ENCODE measurements at regions not wholly inside any gene's neighbourhood (a gene's known extent, or its start where the extent isn't known, plus 50 kb on each side); places are given as distances from the start of the nearest gene placed in this dataset.

DNA sequence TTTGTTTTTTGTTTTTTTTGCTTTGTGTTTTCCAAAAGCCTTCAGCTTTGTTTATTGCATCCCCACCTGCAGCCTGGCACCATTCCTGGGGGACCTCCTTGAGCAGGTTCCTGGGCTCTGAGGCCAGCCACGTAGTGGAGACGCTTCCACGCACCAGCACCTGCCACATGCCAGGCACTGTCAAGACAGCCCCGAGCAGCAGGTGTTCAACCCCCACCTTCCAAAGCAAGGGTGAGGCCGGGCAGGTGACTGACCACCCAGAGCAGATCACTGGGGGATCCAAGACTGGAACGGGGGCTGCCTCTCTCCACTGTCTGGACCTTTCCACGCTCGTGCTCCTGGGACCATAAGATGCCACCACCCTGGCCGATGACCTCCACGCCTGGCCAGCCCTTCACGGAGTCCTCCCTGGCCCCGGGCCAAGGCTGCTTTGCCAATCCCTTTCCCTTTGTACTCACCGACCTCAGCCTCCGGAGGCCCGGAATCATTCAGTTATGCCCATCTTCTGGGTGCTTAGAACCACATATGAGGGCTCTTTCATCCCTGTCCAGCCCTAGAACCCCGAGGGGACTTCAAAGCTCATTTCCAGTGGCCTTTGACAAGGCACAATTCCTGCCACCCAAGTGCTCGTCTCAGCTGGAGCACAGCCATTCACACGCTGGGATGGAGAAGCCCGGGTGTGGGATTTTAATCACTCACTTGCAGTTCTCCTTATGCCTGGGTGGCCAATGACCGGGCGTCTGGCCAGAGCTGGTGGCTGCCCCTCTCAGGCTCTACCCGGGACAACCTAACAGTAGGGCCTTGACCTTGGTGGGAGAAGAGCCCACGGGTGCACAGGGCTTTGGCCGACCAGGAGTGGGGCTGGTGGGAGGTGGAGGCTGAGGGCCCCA is 330.8 kb downstream of the NPHP4 start:
- Histone ChIP-seq H3K4me3 (ENCODE audit: low read depth, low read length) (no peak overlapping the region), H3K9me3 (ENCODE audit: control insufficient read depth, insufficient read depth, low read depth, low read length) (peaks cover 12% of the 10 kb centered on the region; the same call in 1 of the 2 replicates), H3K4me1 (ENCODE audit: control insufficient read depth, insufficient read depth, low read length) (peaks cover 7% of the 10 kb centered on the region; the same call in 1 of the 2 replicates), H3K9ac (ENCODE audit: low read length) (no peak overlapping the region), H3K27ac (ENCODE audit: low read depth, low read length) (no peak overlapping the region), H3K27me3 (ENCODE audit: control insufficient read depth, insufficient read depth, low read length) (0 out of 2 replicates have a peak, but pooled peaks cover 3% of the 10 kb centered on the region), H3K36me3 (ENCODE audit: control insufficient read depth, insufficient read depth, low read length) (no peaks in the 10 kb centered on the region)

DNA sequence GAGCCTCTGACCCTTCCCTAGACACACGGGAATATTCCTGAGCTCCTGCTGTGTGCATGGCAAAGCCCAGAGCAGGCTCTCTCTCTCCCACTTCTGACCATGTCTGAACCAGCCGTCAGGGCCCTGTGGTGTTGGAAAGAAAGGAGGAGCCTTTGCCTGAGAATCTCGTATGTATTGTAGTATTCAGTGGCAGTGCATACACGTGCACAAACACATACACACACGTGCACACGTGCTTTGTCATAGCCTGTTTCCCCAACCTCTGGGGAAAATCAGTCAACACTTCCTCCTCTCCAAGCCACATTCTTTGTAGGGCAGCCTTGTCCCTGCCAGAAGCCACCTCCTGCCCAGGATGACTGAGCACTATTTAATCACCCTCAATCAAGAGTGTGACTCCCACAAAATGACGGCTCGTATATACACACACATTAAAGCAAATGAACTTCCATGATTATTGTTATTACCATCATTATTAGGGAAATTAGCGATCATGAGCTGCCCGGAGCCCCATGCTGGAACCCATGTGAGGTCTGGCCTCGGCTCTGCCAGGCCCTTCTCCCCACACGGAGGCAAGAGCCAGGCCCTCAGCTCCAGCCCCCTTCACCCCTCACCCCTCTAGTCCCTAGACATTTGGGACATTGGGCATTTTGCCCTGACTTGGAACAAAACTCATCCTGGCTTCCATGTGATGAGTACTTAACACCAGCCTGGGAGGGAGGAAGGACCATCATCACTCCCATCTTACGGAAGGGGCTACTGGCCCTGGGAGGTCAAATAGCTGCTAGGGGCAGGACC is 331.9 kb downstream of the NPHP4 start:
- H3K36me3 ChIP-seq (ENCODE audit: control insufficient read depth, insufficient read depth, low read length) = no peaks in the 10 kb centered on the region
- H3K4me3 ChIP-seq (ENCODE audit: low read depth, low read length) = no peak overlapping the region
- H3K4me1 ChIP-seq (ENCODE audit: control insufficient read depth, insufficient read depth, low read length) = peaks cover 7% of the 10 kb centered on the region; the same call in 1 of the 2 replicates
- H3K9me3 ChIP-seq (ENCODE audit: control insufficient read depth, insufficient read depth, low read depth, low read length) = 0 out of 2 replicates have a peak, but pooled peaks cover 6% of the 10 kb centered on the region
- no peak overlapping the region for H3K9ac ChIP-seq (ENCODE audit: low read length)
- H3K27ac ChIP-seq (ENCODE audit: low read depth, low read length) = no peak overlapping the region
- 0 out of 2 replicates have a peak, but pooled peaks cover 3% of the 10 kb centered on the region for H3K27me3 ChIP-seq (ENCODE audit: control insufficient read depth, insufficient read depth, low read length)

DNA sequence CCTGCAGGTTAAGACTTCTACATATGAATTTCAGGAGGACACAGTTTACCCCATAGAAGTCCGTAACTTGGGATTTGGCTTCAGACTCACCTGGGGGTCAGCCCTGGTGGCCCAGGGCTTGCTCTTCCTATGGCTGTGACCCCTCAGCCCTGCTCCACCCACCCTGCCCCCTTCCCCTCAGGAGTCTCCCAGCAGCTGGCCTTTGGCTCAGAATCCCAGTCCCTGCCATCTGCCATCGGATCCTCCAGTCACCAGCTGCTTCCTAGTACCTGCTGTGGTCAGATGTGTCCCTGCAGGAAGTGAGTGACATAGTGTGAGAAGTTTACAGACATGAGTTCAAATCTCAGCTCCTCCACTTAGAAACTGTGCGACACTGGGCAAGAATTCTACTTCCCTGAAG is 332.6 kb downstream of the NPHP4 start:
- H3K9ac ChIP-seq (ENCODE audit: low read length) = no peak overlapping the region
- H3K27me3 ChIP-seq (ENCODE audit: control insufficient read depth, insufficient read depth, low read length) = 0 out of 2 replicates have a peak, but pooled peaks cover 3% of the 10 kb centered on the region

DNA sequence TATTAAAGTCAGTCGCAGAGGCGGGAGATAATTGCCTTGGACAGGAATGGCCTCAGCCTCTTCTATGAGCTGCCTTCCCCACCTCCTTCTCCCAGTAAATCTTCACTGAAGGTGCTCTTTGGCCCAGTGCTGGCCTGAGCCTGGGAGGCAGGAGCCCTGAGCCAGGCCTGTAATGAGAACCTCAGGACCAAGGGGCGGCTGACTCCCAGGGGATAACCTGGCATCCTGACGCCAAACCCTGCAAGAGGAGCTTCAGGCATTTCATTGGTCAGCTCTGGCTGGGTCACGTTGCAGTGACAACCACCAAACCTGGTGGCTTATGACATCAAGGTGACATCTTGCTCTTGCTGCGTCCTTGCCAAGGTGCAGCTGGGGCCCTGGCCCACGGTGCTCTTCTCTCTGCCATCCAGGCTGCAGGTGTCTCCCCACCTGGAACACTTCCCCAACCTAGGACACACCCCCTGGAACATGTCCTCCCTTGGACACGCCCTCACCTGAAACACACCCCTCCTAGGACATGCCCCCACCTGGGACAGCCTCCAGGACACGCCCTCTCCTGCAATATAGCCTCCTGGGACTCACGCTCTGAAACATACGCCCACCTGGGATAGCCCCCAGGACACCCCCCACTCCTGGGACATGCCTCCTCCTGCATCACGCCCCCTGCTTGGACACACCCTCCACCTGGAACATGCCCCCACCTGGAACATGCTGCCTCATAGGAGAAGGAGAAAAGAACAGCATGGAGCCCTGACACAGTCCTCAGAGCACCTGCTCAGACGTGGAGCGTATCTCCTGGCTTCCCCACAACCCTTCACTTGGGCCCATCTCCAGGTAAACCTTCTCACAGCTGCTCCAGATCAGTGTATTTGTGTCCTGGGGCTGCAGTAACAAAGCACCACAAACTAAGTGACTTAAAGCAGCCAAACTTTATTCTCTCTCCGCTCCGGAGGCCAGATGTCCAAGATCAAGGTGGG is 333.6 kb downstream of the NPHP4 start:
- Histone ChIP-seq H3K36me3 (ENCODE audit: control insufficient read depth, insufficient read depth, low read length) (no peaks in the 10 kb centered on the region), H3K27ac (ENCODE audit: low read depth, low read length) (no peak overlapping the region), H3K27me3 (ENCODE audit: control insufficient read depth, insufficient read depth, low read length) (0 out of 2 replicates have a peak, but pooled peaks cover 3% of the 10 kb centered on the region), H3K4me3 (ENCODE audit: low read depth, low read length) (no peak overlapping the region), H3K9me3 (ENCODE audit: control insufficient read depth, insufficient read depth, low read depth, low read length) (0 out of 2 replicates have a peak, but pooled peaks cover 6% of the 10 kb centered on the region), H3K9ac (ENCODE audit: low read length) (no peak overlapping the region), H3K4me1 (ENCODE audit: control insufficient read depth, insufficient read depth, low read length) (peaks cover 7% of the 10 kb centered on the region; the same call in 1 of the 2 replicates)

More for the DNA sequence above, 332.6 kb downstream of the NPHP4 start:
- H3K4me3 ChIP-seq (ENCODE audit: low read depth, low read length) = no peak overlapping the region
- 0 out of 2 replicates have a peak, but pooled peaks cover 6% of the 10 kb centered on the region for H3K9me3 ChIP-seq (ENCODE audit: control insufficient read depth, insufficient read depth, low read depth, low read length)
- H3K36me3 ChIP-seq (ENCODE audit: control insufficient read depth, insufficient read depth, low read length) = no peaks in the 10 kb centered on the region
- peaks cover 7% of the 10 kb centered on the region; the same call in 1 of the 2 replicates for H3K4me1 ChIP-seq (ENCODE audit: control insufficient read depth, insufficient read depth, low read length)
- H3K27ac ChIP-seq (ENCODE audit: low read depth, low read length) = no peak overlapping the region

- Histone ChIP-seq H3K9ac (ENCODE audit: low read length) (no peak overlapping the region), H3K36me3 (ENCODE audit: control insufficient read depth, insufficient read depth, low read length) (no peaks in the 10 kb centered on the region), H3K27ac (ENCODE audit: low read depth, low read length) (no peak overlapping the region), H3K27me3 (ENCODE audit: control insufficient read depth, insufficient read depth, low read length) (no peaks in the 10 kb centered on the region), H3K9me3 (ENCODE audit: control insufficient read depth, insufficient read depth, low read depth, low read length) (0 out of 2 replicates have a peak, but pooled peaks cover 6% of the 10 kb centered on the region), H3K4me3 (ENCODE audit: low read depth, low read length) (no peak overlapping the region), H3K4me1 (ENCODE audit: control insufficient read depth, insufficient read depth, low read length) (peaks cover 4% of the 10 kb centered on the region; the same call in 1 of the 2 replicates)
Measured at GRCh38 chr1:5651964-5652821, 340.0 kb downstream of the NPHP4 start.

GRCh38 chr1:5651473-5651872 is 340.8 kb downstream of the NPHP4 start:
- Histone ChIP-seq H3K27ac (ENCODE audit: low read depth, low read length) (no peak overlapping the region), H3K4me1 (ENCODE audit: control insufficient read depth, insufficient read depth, low read length) (peaks cover 11% of the 10 kb centered on the region; the same call in 1 of the 2 replicates), H3K27me3 (ENCODE audit: control insufficient read depth, insufficient read depth, low read length) (no peaks in the 10 kb centered on the region), H3K9ac (ENCODE audit: low read length) (no peak overlapping the region), H3K36me3 (ENCODE audit: control insufficient read depth, insufficient read depth, low read length) (no peaks in the 10 kb centered on the region), H3K9me3 (ENCODE audit: control insufficient read depth, insufficient read depth, low read depth, low read length) (0 out of 2 replicates have a peak, but pooled peaks cover 2% of the 10 kb centered on the region), H3K4me3 (ENCODE audit: low read depth, low read length) (no peak overlapping the region)

DNA sequence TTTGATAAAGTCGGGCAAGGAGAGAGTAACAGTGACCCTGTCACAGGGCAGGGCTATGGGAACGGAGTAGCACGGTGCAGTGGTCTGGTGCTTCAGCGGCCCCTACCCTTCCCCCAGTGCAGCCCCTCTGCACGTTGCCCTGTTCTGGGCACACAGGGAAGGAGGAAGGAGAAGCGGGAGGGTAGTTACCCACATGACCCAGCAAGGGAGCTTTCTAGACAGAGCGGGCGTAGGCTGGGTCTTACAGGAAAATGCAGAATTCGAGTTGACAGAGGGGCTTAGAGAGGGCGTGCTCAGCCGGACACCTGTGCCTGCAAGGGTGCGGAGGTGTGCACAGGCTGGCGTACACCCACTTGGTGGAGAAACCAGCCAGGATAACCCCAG is 341.2 kb downstream of the NPHP4 start:
- no peaks in the 10 kb centered on the region for H3K36me3 ChIP-seq (ENCODE audit: control insufficient read depth, insufficient read depth, low read length)
- no peak overlapping the region for H3K9ac ChIP-seq (ENCODE audit: low read length)
- H3K9me3 ChIP-seq (ENCODE audit: control insufficient read depth, insufficient read depth, low read depth, low read length) = no peaks in the 10 kb centered on the region
- peaks cover 11% of the 10 kb centered on the region; the same call in 1 of the 2 replicates for H3K4me1 ChIP-seq (ENCODE audit: control insufficient read depth, insufficient read depth, low read length)
- H3K27me3 ChIP-seq (ENCODE audit: control insufficient read depth, insufficient read depth, low read length) = no peaks in the 10 kb centered on the region
- no peak overlapping the region for H3K4me3 ChIP-seq (ENCODE audit: low read depth, low read length)
- H3K27ac ChIP-seq (ENCODE audit: low read depth, low read length) = no peak overlapping the region

DNA sequence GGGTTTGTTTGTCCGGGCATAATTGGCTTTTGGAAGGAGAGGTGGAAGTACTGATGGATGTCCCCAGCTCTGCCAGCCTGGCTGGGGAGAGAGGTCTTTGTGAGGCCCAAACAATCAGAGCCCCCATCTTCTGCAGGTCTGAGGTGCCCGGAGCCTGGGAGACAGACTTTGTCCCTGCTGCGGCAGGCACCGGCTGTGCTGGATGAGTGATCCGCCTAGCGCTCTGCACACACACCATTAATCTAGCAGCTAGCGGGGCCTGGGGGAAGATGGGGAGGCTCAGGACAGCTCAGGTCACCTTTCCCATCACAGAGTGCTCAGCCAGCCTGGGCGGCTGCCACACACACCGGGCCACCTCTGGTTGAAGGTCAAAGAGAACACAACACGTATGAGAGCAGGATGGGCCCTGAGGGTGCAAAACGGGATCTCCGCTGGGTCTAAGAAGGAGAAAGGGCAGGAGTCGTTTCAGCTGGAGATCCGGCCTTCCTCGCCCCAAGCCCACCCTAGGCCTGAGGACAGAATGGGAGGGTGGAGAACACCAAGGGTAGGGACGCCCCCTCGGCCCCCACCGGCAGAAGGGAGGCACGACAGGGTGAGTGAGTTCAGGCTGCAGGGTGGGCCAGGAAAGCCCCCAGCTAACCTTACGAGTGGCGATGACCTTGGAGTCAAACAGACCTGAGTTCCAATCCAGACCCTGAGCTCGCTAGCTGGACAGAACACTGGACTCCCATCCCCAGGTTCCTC is 341.8 kb downstream of the NPHP4 start:
- H3K27ac ChIP-seq (ENCODE audit: low read depth, low read length) = no peak overlapping the region
- H3K4me1 ChIP-seq (ENCODE audit: control insufficient read depth, insufficient read depth, low read length) = peaks cover 11% of the 10 kb centered on the region; the same call in 1 of the 2 replicates
- H3K27me3 ChIP-seq (ENCODE audit: control insufficient read depth, insufficient read depth, low read length) = no peaks in the 10 kb centered on the region
- no peak overlapping the region for H3K9ac ChIP-seq (ENCODE audit: low read length)
- no peak overlapping the region for H3K4me3 ChIP-seq (ENCODE audit: low read depth, low read length)
- no peaks in the 10 kb centered on the region for H3K36me3 ChIP-seq (ENCODE audit: control insufficient read depth, insufficient read depth, low read length)
- no peaks in the 10 kb centered on the region for H3K9me3 ChIP-seq (ENCODE audit: control insufficient read depth, insufficient read depth, low read depth, low read length)

DNA sequence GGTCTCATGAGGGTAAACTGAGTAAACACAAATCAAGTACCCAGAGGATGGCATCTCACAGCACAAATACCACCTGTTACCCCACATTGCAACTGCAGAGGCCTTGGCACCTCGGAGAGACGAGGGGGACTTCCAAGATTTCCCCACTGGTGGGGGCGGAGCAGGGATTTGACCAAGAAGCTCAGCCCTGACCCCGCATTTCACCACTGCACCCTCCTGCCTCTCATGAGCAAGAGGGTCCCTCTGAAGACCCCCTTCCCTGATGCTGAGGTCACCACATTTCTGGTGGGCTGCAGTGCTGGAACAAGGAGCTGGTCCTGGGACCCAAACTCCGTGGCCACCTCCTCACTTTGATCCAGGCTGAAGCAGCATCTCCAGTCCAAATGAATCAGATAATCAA is 342.4 kb downstream of the NPHP4 start:
- Histone ChIP-seq H3K36me3 (ENCODE audit: control insufficient read depth, insufficient read depth, low read length) (no peaks in the 10 kb centered on the region), H3K27ac (ENCODE audit: low read depth, low read length) (no peak overlapping the region), H3K27me3 (ENCODE audit: control insufficient read depth, insufficient read depth, low read length) (no peaks in the 10 kb centered on the region), H3K4me1 (ENCODE audit: control insufficient read depth, insufficient read depth, low read length) (peaks cover 11% of the 10 kb centered on the region; the same call in 1 of the 2 replicates), H3K4me3 (ENCODE audit: low read depth, low read length) (no peak overlapping the region), H3K9ac (ENCODE audit: low read length) (no peak overlapping the region), H3K9me3 (ENCODE audit: control insufficient read depth, insufficient read depth, low read depth, low read length) (no peaks in the 10 kb centered on the region)

Data from HUES6 (cell line).